NCI-H2081 (cell line): ENCODE measurements at regions not wholly inside any gene's neighbourhood (a gene's known extent, or its start where the extent isn't known, plus 50 kb on each side); places are given as distances from the start of the nearest gene placed in this dataset.
"Not testable (repeated sequence)": the region's sequence is repeated elsewhere in the genome, so short reads cannot be mapped to it uniquely, and the experiment has no call there.

ENCODE experiments used
- DNase-seq, 2 experiments: peaks; one replicate each; lab custom pipeline; 2025; lab: John Stamatoyannopoulos, UW

DNA sequence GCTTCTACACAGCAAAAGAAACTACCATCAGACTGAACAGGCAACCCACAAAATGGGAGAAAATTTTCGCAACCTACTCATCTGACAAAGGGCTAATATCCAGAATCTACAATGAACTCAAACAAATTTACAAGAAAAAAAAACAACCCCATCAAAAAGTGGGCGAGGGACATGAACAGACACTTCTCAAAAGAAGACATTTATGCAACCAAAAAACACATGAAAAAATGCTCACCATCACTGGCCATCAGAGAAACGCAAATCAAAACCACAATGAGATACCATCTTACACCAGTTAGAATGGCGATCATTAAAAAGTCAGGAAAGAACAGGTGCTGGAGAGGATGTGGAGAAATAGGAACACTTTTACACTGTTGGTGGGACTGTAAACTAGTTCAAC is 171.8 kb upstream of the IL12B start:
- DNase-seq: not testable (repeated sequence)

DNA sequence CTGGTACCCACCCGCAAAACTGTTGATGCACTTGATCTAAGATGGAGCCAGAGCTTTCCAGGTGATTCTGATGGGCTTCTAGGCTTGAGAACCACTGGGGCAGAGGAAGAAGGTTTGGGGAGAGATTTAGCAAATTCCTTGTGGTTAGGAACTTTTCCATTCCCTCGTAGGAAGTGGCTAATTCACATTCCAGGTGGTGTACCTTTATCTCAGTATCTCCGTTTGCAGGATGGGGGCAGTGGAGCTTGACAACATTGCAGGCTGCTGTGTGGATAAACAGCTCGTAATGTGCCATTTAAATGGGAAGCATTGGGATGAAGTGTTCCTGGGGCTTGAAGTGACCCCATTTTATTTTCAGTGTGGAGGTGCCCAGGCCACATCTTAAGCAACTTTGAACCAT is 172.9 kb upstream of the IL12B start:
- no peak for DNase-seq

DNA sequence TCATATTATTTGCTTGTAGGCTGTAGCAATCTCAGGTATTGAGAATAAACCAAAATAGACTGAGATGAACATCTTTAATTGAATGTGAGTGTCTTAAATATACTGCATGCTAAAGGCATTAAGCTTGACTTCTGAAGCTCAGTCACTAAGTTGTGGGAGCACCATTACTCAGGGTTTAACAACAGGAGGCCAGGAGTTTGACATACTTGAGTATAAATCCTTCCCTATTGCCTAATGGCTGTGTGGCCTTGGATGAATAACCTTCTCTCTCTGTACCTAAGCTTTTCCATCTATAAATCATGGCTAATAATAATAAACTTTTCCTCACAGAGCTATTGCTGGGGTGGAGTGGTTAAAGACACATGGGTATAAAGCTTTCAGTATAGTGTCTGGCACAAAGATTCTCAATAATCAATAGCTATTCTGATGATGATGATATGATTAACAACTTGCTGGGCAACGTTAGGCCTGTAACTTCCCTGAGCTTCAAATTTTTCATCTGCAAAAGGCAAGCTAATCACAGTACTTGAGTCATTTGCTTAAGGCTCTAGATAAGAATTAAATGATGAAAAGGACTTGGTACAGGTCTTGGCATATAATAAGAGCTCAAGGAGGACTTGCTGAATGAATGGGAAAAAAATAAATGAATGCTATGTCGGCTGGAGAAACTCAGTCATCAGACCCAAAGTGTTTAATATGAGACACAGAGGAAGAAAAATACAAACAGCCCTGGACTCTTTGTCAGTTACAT is 174.0 kb upstream of the IL12B start:
- no peak for DNase-seq

DNA sequence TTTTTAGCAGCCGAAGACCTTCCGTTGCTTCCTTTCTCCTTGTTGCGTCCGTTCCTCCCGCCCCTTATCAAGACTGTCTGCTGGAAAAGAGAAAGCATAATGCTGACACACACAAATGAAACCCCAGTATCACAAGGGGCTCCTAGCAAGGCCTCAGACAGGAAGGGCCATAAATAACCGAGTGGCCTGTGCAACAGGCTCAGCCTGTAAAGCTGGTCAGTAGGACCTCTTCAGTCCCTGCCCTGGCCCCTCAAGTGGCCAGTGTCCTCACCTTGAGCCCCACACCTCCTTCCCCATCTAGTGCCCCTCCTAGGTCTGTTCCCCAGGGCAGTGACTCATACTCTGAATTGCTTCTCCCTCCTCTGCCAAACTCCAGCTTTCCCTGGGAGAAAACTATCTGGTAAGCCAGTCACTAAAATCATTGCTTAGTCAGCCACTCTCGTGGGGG is 174.6 kb upstream of the IL12B start:
- no peak for DNase-seq

DNA sequence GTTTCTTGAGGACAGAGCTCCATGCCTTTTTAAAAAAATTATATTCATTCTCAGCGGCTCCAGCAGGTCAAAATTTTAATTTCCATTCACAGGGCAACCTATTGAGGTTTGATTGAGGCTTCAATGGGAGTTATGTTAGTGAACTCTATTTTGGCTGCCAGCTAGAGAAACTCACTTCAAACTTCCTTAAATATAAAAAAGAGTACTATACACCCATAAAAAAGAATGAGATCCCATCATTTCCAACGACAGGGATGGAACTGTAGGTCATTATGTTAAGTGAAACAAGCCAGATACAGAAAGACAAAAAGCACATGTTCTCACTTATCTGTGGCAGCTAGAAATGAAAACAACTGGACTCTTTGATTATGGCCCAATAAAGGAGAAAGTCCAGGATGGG is 176.8 kb upstream of the IL12B start:
- DNase-seq: no peak

DNA sequence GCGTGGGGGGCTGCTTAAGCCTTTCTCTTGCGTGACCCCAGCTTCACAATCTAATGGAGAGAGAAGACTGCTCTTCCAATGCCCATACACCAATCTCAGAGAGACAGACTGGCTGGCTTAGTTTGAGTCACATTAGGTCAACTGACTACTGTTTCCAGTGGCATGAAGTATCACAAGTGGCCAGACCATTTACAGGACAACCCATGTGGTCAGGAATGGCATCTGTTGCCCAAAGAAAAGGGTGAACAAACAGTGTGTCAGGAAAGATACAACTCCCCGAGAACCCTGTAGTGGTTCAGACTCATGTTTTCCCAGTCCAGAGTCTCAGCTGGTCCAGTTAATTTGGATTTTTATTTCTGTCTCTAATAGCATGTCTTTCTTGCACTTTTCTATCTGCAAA is 177.4 kb upstream of the IL12B start:
- DNase-seq: no peak

DNA sequence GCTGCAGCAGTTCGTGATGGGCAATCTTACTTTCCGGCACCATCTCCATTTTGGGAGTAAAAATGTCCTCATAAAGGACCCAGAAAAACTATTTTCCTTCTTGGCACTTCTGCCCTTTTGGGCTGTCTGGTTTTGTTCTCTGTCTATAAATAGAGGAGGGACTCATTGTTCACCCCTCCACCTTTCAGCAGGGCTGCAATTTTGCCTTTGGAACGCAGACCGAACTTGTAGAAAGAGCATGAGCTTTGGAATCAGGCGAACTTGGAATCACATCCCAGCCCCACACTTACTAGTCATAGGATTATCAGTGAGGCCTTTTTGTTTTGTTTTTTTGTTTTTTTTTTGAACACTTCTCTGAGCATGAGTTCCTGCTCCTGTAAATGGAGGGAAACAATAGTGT is 178.1 kb upstream of the IL12B start:
- no peak for DNase-seq

DNA sequence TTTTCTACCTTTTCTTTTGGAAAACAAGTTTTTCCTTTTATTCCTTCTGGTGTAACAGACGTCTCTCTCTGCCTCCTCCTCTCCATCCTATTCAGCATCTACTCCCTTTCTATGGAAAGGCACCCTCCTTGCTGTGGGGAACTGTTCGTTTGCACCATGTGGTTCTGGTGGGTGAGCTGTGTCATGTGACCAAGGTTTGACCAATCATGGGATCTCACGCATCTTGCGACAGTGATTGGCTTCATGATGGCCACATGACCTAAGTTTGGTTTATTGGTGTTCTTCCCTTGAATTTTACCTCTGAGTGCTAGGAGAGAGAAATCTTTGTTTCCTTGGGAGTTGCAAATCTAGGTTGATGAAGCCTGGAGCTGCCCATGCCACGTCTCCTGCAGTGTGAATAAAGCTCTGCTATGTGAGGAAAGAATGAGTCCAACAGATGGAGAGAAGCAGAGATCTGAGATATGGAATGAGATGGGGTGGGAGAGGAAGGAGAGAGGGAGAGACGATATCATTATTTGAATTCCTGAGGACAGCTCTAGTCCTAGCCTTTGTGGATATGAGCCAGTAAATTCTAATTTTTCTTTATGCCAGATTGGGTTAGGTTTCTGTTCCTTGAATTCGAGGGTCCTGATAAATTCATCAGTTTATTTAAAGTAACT is 178.8 kb upstream of the IL12B start:
- no peak for DNase-seq

DNA sequence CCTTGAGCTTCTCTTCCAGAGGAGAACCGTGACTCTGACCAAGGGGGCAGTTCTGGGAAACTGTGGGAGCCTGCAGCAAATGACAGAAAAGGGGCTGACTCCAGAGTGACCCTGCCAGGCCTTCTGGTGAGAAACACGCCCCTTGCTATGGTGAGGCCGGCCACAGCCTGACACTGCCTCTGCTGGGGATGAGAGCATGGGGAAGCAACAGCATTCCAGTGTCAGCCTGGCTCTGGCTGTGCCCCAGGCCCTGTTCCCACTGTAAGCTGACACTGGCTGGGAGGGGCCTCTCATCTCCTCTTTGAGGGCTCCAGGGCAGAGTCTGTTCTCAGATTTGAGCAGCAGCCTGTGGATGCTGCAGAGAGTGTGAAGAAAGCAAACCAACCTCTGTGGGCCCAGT is 180.0 kb upstream of the IL12B start:
- no peak for DNase-seq

DNA sequence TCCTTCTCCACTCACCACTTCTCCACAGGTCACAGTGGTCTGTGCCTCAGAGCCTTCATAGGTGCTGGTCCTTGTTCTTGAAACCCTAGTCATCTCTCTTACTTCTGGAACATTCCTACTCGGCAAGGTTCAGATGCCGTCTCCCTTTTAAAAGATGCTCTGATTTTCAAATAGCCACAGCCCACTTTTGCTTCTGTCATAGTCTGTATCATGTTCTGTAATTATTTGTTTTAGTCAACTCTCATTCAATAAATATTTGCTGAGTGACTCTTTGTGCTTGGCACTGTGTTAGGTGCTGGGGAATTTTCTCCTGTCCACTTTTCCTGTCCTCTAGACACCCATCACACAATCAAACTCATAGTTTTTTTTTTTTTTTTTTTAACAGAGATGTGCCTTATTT is 181.3 kb upstream of the IL12B start:
- no peak for DNase-seq

DNA sequence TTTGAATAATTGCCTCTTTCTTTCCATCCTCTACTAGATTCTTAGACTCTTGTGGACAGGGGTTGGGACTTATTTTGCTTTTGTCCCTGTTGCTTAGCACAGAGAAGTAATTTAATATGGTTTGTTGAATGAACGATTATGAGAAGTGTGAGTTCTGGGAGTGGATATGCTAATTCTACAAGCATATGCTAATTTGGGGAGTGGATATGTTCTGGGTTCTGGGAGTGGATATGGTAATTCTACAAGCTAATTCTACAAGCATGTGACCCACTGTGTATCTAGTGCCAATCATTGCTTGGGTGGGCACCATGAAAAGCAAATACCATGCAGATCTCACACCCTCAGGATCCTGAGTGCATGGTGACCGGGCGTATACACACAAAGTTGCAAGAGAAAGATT is 181.8 kb upstream of the IL12B start:
- DNase-seq: no peak

DNA sequence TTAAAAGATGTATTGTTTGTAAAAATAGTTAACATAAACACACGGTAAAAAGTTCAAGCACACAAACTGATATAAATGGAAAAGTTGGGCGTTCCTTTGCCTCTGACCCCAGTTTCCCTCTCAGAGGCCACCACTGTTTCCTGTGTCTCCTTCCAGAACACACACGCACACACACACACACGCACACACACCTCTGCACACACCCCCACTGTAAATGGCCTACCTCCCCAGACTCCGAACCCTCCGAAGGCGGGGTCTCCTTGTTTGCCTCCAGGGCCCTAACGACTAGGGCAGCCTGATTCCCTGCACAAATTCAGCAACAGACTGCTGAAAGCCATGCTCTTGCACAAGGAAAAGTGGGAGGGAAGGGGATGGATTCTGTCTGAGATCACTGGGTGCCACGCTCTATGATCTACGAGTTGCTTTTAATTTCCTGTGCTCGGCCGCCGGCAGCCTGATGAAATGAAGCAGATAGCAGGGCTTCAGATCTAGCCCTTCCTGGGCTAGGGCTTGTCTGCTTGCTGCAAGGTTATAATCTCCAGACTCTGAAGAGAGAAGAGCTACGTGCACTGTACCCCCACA is 184.0 kb upstream of the IL12B start:
- DNase-seq: no peak

DNA sequence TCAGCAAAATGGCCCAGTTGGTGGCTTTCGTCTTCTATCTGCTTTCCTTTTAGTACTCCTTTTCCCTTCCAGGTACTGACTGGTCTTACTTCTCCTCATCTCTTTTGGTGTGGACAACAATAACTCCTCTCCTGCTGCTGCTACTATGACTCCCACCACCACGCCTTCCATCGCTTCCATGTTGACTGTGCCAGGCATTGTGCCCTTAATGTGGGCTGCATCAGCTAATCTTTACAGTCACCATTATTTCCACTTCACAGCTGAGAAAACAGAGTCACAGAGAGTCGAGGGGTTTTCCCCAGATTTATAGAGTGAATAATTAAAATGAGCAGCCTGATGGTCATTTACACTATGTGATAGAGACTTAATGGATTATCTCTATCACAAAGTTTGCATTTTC is 184.9 kb upstream of the IL12B start:
- DNase-seq: no peak

DNA sequence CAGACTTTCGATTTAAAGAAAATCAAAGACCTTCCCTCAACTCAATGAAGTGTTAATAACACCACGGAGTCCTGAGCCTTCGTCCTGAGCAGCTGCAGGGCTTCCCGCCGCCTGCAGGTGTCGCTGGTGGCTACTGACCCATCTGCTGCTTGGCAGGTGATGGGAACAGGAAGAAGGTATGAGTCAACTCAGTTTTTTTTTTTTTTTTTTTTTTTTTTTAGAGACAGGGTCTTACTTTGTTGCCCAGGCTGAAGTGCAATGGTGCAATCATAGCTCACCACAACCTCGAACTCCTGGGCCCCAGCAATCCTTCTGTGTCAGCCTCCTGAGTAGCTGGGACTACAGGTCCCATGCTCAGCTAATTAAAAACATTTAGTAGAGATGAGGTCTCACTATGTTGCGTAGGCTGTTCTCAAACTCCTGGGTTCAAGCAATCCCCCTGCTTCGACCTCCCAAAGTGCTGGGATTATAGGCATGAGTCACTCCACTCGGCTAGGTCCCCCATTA is 185.7 kb upstream of the IL12B start:
- no peak for DNase-seq

DNA sequence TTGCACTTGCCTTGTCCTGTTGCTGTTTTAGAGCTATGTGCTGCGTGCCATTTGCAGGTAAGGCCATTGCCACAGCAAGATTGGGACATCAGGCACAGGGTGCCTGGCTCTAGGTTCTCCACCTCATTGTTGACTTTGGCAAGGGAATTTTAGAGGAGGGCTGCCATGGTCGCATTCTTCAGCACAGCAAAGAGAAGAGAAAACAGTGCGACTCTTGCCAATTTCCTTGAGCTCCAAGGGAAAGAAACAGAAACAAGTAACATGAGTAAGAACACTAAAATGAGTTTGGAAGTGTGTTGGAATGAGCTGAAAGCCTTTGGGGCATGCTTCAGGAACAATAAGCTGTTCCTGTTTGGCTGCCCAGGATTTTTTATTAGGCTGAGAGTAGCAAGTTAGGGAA is 188.1 kb upstream of the IL12B start:
- no peak for DNase-seq

DNA sequence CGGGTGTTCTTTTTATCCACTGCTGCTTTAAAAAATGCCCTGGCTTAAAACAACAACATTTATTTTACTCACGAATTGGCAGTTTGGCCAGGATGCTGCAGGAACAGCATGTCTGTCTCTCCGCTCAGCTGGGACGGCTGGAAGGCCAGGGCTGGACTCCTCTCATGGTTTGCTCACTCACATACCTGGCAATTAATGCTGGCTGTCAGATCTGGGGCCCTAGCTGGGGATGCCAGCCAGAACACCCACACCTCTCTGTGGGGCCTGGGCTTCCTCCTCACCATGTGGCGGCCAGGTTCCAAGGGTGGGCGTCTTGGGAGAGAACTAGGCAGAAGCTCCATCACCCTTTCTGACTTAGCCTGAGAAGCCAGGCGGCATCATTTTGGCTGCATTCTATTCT is 189.1 kb upstream of the IL12B start:
- no peak for DNase-seq

DNA sequence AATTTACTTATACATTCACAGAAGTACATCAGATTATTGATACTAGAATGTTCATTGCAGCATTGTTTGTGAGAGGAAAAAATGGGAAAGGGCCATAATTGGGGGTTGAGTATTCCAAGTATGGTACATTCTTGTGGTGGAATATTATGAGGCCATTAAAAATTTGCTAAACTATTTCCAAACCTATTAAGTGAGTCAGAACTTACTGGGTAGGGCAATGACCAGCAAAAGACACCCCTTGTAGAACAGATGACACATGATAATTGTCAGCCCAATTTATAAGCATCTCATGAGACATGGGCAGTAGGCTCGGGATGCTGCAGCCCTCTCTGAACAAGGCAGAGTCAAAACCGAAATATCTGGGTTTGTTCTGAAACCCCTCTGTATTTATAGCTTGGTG is 192.6 kb upstream of the IL12B start:
- DNase-seq: no peak

DNA sequence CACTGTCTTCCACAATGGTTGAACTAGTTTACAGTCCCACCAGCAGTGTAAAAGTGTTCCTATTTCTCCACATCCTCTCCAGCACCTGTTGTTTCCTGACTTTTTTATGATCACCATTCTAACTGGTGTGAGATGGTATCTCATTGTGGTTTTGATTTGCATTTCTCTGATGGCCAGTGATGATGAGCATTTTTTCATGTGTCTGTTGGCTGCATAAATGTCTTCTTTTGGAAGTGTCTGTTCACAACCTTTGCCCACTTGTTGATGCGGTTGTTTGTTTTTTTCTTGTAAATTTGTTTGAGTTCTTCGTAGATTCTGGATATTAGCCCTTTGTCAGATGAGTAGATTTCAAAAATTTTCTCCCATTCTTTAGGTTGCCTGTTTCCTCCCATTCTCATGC is 194.0 kb upstream of the IL12B start:
- DNase-seq: not testable (repeated sequence)

DNA sequence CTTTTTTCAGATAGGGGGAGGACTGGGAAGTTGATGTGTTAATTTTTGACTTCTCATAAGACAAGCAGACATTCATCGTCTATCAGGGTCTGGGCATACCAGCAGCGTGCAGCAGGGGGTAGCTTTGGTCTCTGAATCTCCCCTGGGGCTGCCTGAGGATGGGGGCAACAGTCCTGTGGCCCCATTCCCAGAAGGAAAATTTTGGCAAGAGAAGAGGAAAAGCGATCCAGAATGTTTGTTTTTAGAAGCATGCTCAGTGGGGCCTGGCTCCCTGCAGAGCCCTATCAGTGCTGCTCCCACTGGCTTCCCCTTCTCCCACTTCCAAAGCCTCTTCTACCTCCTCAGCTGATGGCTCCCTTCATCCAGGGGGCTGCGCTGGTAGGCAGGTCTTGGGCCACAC is 194.8 kb upstream of the IL12B start:
- DNase-seq: no peak

DNA sequence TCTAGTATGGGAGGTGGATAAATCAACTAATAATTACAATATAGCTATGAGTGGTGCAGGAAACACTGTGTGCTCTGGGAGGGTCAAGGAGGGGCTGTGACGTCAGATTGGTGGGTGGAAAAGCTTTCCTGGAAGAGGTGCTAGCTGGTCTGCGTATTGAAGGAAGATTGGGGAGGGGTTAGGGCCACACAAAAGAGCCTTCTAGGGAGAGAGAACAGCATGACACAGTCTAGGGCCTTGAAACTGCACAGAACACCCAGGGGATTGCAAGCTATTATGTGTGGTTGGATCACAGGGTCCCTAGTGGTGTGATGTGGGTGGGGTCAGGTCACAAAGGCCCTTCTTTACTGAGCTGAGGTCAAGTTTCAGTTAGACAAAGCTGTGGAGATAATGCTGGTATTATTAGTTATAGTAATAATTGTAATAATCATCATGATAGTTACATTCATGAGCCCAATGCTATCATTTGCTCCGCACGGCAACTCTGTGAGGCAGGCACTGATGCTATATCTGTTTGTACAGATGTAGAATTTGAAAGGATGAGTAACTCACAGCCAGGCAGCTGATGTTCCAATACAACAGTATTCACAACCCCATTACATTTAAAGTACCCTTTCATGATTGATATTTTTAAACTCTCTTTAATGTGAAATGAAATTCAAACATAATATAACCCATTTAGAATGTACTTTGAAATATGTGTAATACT is 197.4 kb upstream of the IL12B start:
- no peak for DNase-seq

DNA sequence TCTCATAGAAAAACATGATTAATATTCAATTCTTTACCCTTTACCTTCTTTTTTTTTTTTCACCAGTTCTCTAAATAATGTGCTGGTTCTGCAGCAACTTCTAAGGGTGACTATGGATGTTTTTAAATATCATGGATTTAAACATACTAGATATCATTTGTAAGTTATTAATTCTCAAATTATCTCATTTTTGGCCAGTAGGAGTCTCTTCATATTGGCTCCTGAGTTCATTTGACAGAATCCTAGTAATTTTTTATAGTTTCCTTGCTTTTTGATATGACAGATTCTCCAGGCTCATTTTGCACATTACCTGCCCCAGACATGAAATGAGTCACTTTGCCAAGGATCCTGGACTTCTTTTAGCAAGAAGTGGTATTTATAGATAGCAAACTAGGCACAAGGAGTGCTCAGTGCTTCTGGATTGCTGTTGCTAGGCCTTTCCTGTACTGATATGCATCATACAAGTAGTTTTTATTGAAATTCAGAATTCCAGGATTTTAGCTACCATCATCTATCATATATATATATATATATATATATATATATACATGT is 201.3 kb upstream of the IL12B start:
- no peak for DNase-seq

DNA sequence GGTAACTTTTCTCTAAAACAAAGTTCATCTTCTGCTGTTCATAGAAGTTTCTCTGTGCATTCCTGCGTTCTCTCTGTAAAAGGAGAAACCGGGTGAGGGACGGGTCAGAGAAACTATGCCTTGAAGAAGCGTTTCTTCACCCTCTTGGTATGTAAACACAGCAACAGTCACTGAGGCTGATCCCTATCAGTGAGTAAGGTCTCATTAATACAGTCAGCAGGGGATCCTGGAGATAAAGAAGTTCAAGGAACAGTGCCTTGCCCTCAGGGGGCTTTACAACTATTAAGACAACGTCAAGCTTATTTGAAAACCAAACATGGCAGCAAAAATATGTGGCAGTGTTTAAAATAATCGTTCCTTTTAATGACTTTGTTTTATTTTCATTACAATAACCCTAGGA is 202.9 kb upstream of the IL12B start:
- DNase-seq: no peak
